ENCODE measurements at regions not wholly inside any gene's neighbourhood (a gene's known extent, or its start where the extent isn't known, plus 50 kb on each side); places are given as distances from the start of the nearest gene placed in this dataset.

DNA sequence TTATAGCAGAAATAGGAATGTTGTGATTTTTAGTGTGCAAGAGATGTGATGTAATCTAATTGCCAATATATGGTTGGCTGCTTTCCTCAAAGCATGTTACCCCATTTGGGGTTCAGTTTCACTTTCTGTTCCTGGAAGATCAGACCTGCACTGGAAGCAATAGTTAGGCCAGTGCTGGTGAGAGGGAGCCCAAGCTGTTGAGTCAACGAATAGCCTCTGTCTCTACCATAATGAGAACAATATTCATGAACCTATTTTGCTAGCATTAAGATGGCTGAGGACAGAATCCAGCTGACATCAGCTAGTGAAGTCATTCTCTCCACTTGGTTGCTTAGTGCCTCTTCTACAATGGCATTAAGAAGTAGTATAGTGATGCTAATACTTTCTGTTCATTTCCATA is 379.9 kb upstream of the DCN start:
- DNase-seq (ENCODE audit: extremely low spot score), result no peak
- no peak overlapping the region for H3K27ac ChIP-seq (ENCODE audit: low read depth)
- no peaks in the 10 kb centered on the region for H3K4me1 ChIP-seq (ENCODE audit: insufficient read depth)
- no peak overlapping the region for H3K4me3 ChIP-seq (ENCODE audit: low read depth, low read length)
- no peaks in the 10 kb centered on the region for H3K36me3 ChIP-seq (ENCODE audit: insufficient read depth)
- WGBS, result 96% methylated on average over 1 of the region's 1 CpG

DNA sequence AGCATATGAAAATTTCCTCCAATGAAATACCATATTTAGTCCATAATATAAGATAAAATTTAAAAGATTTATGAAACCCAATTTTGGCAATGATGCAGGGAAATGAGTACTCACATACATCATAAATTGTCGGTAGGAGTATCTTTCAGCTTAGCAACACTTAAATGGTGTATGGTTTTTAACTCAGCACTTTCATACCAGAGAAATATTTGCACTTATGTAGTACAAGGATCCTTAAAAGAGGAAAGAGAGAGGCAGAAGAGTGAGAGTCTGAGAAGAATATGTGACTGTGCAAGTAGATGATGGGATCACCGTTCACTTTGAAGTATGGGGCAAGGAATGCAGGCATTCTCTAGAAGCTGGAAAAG is 379.3 kb upstream of the DCN start:
- H3K4me3 ChIP-seq (ENCODE audit: low read depth, low read length), result no peak overlapping the region
- H3K36me3 ChIP-seq (ENCODE audit: insufficient read depth), result no peaks in the 10 kb centered on the region
- no peak overlapping the region for H3K27ac ChIP-seq (ENCODE audit: low read depth)
- no peak for DNase-seq (ENCODE audit: extremely low spot score)
- 74% methylated on average over 2 of the region's 2 CpGs for WGBS
- H3K4me1 ChIP-seq (ENCODE audit: insufficient read depth), result no peaks in the 10 kb centered on the region

DNA sequence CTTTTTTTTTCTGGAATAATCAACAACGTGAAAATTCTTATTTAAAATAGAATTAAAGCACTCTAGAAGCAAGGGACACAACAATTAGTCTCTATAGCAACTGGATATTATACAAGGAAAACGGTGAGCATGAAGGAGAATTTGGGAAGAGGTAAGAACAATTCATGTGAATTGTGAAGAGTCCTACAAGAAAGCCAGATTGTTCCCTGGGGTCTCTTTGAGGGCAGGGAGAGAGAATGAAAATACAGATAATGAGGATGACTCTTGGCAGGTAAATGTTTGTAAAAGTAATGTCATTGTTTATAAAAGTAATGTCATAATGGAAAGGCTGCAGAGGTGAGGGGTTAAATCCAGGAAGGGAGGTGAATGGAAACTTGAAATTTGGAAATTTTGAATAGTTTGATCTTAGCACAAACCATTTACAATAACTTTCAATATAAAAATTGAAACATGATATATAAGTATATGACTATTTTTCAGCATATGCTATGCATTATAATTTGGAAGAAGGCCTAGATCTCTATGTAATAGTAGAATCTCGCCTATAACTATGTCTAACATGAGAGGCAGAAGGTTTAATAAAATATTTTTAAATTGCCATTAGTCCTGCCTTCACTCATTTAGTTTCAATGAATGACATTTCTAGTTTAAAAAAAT is 378.8 kb upstream of the DCN start:
- Histone ChIP-seq H3K4me3 (ENCODE audit: low read depth, low read length) (no peak overlapping the region), H3K4me1 (ENCODE audit: insufficient read depth) (no peaks in the 10 kb centered on the region), H3K36me3 (ENCODE audit: insufficient read depth) (no peaks in the 10 kb centered on the region), H3K27ac (ENCODE audit: low read depth) (no peak overlapping the region)
- WGBS, result 65% methylated on average over 3 of the region's 3 CpGs
- DNase-seq (ENCODE audit: extremely low spot score), result no peak

DNA sequence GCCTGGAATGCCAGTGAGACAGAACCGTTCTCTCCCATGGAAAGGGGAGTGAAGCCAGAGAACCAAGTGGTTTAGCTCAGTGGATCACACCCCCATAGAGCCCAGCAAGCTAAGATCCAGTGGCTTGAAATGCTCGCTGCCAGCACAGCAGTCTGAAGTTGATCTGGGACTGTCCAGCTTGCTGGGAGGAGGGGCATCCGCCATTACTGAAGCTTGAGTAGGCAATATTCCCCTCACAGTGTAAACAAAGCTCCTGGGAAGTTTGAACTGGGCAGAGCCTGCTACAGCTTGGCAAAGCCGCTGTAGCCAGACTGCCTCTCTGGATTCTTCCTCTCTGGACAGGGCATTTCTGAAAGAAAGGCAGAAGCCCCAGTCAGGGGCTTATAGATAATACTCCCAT is 374.3 kb upstream of the DCN start:
- no peak for DNase-seq (ENCODE audit: extremely low spot score)
- WGBS, result 89% methylated on average over 4 of the region's 4 CpGs

DNA sequence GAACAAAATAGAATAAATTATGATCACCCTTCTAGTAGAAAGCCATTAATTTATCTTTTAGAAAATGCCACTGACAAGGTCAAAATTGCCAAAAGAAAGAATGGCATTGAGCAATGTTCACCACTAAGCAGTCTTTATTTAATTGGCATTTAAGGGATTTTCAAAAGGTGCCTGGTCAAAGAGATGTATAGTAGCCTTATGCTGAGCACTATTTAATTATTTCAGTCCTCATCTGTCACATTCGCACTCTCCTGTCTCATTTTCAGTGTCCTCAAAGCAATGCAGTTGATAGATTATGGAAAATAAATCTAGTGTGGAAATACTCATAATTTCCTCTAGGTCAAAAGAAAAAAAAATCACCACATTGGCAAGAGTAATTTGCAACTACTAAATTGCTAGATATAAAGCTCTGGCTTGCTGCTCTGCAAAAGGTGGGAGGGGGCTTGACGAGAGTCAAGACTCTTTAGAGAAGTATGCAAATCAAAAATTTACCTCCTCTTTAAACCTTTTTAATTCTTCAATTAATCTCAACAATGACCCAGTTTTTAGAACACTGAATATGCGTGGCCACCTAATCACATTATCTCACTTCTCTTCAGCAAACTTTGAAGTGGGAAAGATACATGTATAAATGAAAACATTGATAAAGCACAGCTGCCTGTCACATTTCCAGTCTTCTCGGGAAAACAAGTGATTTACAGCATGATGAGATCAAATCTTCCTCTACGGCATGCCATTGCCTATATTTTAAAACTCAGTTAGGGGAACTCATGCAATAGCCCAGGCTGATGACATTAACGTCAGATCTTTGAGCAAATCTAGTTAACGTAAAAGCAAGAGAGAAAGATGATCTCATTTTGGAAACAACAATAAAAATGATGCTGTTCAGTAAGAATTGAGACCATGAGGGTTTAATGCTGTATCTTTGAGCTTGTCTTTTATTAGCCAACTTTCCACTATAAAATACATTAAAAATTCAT is 373.1 kb upstream of the DCN start:
- H3K4me1 ChIP-seq (ENCODE audit: insufficient read depth), result no peaks in the 10 kb centered on the region
- H3K36me3 ChIP-seq (ENCODE audit: insufficient read depth), result no peaks in the 10 kb centered on the region
- DNase-seq (ENCODE audit: extremely low spot score), result peak; percentile 65
- H3K27ac ChIP-seq (ENCODE audit: low read depth), result no peak overlapping the region
- 46% methylated on average over 7 of the region's 7 CpGs for WGBS
- H3K4me3 ChIP-seq (ENCODE audit: low read depth, low read length), result no peak overlapping the region

More for the DNA sequence above, 374.3 kb upstream of the DCN start:
- no peak overlapping the region for H3K4me3 ChIP-seq (ENCODE audit: low read depth, low read length)
- H3K27ac ChIP-seq (ENCODE audit: low read depth), result no peak overlapping the region
- no peaks in the 10 kb centered on the region for H3K4me1 ChIP-seq (ENCODE audit: insufficient read depth)
- H3K36me3 ChIP-seq (ENCODE audit: insufficient read depth), result no peaks in the 10 kb centered on the region

DNA sequence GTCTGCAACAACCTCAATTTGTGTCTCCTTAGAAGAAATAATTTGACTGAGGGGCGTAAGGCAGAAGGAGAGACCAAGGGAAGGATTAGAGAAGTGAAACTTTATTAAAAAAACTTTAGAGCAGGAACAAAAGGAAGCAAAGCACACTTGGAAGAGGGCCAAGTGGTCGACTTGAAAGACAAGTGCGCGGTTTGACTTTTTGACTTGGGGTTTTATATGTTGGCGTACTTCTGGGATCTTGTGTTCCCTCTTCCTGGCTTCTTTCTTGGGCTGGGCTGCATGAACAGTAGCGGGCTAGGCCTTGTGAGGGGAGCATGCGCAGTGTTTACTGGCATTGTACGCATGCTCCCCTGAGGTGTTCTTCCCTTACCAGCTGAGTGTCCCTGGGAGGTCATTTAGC is 369.3 kb upstream of the DCN start:
- no peaks in the 10 kb centered on the region for H3K4me1 ChIP-seq (ENCODE audit: insufficient read depth)
- H3K4me3 ChIP-seq (ENCODE audit: low read depth, low read length), result no peak overlapping the region
- DNase-seq (ENCODE audit: extremely low spot score), result no peak
- H3K27ac ChIP-seq (ENCODE audit: low read depth), result no peak overlapping the region
- 86% methylated on average over 8 of the region's 8 CpGs for WGBS
- H3K36me3 ChIP-seq (ENCODE audit: insufficient read depth), result no peaks in the 10 kb centered on the region

DNA sequence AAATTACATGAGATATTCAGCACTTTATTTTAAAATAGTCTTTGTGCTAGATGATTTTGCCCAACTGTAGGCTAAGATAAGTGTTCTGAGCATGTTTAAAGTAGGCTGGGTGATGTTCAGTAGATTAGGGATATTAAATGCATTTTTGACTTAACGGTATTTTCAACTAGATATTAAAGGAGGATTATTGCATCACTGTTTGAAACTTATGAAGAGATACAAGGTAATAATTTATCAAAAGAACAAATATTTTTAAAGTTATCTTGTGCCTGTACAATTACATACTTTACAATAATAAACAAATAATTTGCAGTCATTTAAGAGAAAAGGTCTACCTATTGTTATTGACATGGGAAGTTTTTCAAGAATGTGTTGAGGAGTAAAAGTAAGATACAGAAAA is 368.6 kb upstream of the DCN start:
- Histone ChIP-seq H3K36me3 (ENCODE audit: insufficient read depth) (no peaks in the 10 kb centered on the region), H3K4me1 (ENCODE audit: insufficient read depth) (no peaks in the 10 kb centered on the region), H3K27ac (ENCODE audit: low read depth) (no peak overlapping the region), H3K4me3 (ENCODE audit: low read depth, low read length) (no peak overlapping the region)
- 86% methylated on average over 1 of the region's 1 CpG for WGBS
- no peak for DNase-seq (ENCODE audit: extremely low spot score)

DNA sequence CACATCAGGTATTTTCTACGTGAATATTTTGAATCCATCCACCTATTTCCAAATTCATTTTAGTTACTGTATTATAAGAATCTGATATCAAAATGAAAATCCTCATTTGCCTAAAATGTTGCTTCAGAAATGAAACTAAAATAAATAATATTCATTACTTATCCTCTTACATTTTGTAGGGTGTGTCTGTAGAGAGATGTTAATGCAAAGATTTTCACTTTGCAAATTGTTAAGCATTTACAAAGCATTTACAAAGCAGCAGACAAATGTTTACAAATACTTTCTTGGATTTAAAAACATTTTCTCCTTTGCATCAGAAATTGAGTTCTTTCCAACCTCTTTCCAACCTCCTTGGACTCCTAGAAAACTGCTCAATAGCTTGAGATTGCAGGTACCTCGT is 360.0 kb upstream of the DCN start:
- 86% methylated on average over 2 of the region's 2 CpGs for WGBS
- H3K4me1 ChIP-seq (ENCODE audit: insufficient read depth), result no peaks in the 10 kb centered on the region
- no peaks in the 10 kb centered on the region for H3K36me3 ChIP-seq (ENCODE audit: insufficient read depth)
- DNase-seq (ENCODE audit: extremely low spot score), result no peak
- no peak overlapping the region for H3K4me3 ChIP-seq (ENCODE audit: low read depth, low read length)
- no peak overlapping the region for H3K27ac ChIP-seq (ENCODE audit: low read depth)

DNA sequence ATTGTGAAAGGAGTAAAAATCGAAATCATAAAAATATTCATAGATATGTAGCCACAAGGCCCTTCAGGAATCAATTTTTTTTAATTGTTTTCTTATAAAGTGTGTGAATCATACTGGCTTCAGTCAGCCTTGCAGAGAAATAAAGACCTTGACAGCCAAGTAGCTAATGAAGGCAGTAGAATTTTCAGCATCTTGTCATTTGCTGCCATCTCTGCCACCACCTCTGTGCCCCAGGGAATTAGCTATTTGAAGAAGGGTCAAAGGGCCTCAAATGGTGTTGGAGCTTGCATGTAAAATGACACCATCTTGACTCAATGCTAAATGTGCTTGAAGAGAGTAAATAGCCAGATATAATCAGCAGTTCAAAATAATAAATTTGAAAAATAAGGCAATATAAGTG is 359.4 kb upstream of the DCN start:
- Histone ChIP-seq H3K36me3 (ENCODE audit: insufficient read depth) (no peaks in the 10 kb centered on the region), H3K27ac (ENCODE audit: low read depth) (no peak overlapping the region), H3K4me1 (ENCODE audit: insufficient read depth) (no peaks in the 10 kb centered on the region), H3K4me3 (ENCODE audit: low read depth, low read length) (no peak overlapping the region)
- 88% methylated on average over 1 of the region's 1 CpG for WGBS
- DNase-seq (ENCODE audit: extremely low spot score), result no peak

DNA sequence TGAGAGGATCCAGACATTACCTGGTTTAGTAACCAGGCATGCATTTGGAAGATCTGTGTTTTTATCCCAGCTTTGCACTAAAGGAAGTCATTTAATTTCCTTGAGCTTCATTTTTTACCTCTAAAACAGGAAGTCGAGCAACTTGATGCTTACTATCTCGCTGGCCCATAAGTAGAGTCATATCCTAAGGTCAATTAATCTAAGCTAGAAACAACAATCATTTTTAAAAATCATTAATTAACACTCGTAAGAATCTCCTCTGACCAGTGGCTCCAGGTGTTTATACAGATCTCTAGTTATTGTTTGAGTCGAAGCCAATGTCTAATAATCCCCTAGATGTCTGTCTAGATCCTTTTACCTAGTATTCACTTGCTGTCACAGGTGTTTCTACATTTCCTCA is 355.8 kb upstream of the DCN start:
- WGBS, result 68% methylated on average over 4 of the region's 4 CpGs
- no peak for DNase-seq (ENCODE audit: extremely low spot score)
- no peaks in the 10 kb centered on the region for H3K36me3 ChIP-seq (ENCODE audit: insufficient read depth)
- H3K4me3 ChIP-seq (ENCODE audit: low read depth, low read length), result no peak overlapping the region
- no peak overlapping the region for H3K27ac ChIP-seq (ENCODE audit: low read depth)
- H3K4me1 ChIP-seq (ENCODE audit: insufficient read depth), result no peaks in the 10 kb centered on the region

DNA sequence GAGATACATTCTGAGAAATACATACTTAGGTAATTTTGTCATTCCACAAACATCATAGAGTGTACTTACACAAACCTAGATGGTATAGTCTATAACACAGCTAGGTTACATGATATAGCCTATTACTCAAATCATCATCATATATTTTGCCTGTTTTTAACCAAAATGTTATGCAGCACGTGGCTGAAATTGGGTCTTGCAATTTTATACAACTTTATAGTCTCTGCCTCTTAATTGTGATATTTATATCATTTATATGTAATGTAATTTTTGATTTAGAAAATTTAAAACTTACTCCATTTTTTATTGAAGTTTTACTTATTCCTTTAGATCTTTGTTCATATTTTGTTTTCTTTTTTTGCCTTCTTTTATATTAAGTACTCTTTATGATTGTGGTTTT is 350.7 kb upstream of the DCN start:
- H3K27ac ChIP-seq (ENCODE audit: low read depth), result no peak overlapping the region
- no peaks in the 10 kb centered on the region for H3K36me3 ChIP-seq (ENCODE audit: insufficient read depth)
- no peaks in the 10 kb centered on the region for H3K4me1 ChIP-seq (ENCODE audit: insufficient read depth)
- no peak overlapping the region for H3K4me3 ChIP-seq (ENCODE audit: low read depth, low read length)
- DNase-seq (ENCODE audit: extremely low spot score), result no peak
- 95% methylated on average over 1 of the region's 1 CpG for WGBS

DNA sequence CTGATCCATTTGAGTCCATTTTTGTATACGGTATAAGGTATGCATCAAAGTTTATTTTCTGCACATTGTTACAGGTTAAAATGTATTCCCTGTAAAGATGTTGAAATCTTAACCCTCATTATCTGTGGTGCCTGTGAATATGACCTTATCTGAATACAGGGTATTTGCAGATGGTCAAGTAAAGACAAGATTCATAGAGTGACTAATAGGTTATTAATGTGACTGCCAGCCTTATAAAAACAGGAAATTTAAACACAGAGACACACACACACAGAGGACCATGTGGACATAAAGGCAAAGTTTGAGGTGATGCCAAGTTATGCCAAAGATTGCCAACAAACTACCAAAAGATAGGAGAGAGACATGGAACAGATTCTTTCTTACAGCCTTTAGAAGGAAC is 347.2 kb upstream of the DCN start:
- Histone ChIP-seq H3K36me3 (ENCODE audit: insufficient read depth) (no peaks in the 10 kb centered on the region), H3K27ac (ENCODE audit: low read depth) (no peak overlapping the region), H3K4me3 (ENCODE audit: low read depth, low read length) (no peak overlapping the region), H3K4me1 (ENCODE audit: insufficient read depth) (no peaks in the 10 kb centered on the region)
- no peak for DNase-seq (ENCODE audit: extremely low spot score)
- WGBS, result 64% methylated on average over 1 of the region's 1 CpG

DNA sequence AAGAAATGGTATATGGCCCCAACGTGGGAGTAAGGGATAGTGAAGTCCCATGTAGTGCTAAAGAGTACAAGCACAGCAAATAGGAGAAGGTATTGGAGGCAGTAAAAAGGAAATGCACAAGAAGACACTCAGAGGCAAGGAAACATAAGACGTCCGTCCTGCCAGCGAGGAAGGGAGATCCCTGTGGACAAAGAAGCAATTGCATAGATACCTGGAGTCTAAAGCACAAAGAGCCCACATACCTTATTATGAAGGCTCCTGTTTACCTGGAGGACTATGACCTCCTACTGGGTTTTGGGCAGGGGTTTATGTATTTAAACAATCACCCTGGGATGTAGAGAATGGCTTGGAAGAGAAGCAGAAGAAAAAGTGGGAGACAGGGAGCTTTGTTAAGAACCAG is 341.2 kb upstream of the DCN start:
- no peaks in the 10 kb centered on the region for H3K4me1 ChIP-seq (ENCODE audit: insufficient read depth)
- no peak overlapping the region for H3K27ac ChIP-seq (ENCODE audit: low read depth)
- no peak overlapping the region for H3K4me3 ChIP-seq (ENCODE audit: low read depth, low read length)
- no peak for DNase-seq (ENCODE audit: extremely low spot score)
- 89% methylated on average over 4 of the region's 4 CpGs for WGBS
- no peaks in the 10 kb centered on the region for H3K36me3 ChIP-seq (ENCODE audit: insufficient read depth)

DNA sequence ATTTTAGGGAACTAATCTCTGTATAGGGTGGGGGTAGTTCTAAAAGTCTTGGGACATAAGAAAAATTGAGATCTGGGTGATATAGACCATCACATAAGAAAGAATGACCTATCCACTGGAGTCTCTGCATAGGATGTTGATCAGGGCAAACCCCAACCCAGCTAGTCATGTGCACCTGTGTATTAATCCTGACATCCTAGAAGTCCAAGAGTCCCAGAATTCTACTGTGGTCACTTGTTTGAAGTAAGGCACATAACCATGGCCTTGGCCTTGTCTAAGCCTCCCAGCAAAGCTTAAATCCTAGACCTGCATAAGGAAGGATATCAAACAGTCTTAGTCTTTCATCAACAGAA is 334.1 kb upstream of the DCN start:
- DNase-seq (ENCODE audit: extremely low spot score), result no peak
- no peaks in the 10 kb centered on the region for H3K4me1 ChIP-seq (ENCODE audit: insufficient read depth)
- no peaks in the 10 kb centered on the region for H3K36me3 ChIP-seq (ENCODE audit: insufficient read depth)
- no peak overlapping the region for H3K27ac ChIP-seq (ENCODE audit: low read depth)
- H3K4me3 ChIP-seq (ENCODE audit: low read depth, low read length), result no peak overlapping the region
